HG03432 (cell line): ENCODE measurements at regions not wholly inside any gene's neighbourhood (a gene's known extent, or its start where the extent isn't known, plus 50 kb on each side); places are given as distances from the start of the nearest gene placed in this dataset.

Experiments
- ATAC-seq: cut with Tn5 transposase; IDR thresholded peaks from one replicate; pipeline ENCODE4 v1.9.1; 2021; ENCODE audit warnings: mild to moderate bottlenecking, moderate library complexity; ENCODE audit not compliant: unreplicated experiment

DNA sequence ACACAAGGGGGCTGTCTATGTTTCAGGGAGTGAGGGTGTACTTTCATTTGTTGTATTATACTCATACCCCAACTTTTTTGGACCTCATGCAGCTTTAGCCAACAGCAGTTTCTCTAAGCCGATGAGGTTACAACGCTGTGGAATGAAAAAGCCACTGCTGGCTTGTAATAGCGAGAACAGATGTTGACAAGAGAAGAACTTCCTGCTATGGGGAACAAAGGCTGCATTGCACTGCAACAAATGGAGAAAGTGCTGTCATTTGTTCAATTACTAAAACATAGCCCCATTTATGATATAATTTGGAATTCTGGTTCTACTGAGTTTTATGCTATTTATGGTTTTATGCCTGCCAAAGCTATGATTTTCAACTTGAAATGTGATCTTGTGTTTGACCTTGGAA, 104.2 kb upstream of the TMEM72 start:
- ATAC-seq = no peak

DNA sequence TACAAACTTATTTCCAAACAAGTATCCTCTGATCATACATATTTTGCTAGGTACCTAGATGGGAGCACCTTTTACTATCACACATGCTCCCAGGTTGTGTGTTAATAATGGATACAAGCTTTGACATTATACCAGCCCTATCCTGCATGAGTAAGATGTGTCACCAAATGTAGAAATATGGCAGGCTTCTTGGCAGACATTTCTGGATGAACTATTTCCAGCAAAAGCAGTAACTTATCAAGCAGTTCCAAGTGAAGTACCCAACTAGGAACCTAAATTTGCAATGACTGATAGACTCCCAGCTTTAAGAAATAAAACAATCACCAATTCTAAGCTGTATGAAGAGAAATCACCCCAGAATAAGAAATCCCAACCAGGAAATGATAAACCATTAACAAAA, 103.7 kb upstream of the TMEM72 start:
- ATAC-seq = no peak

DNA sequence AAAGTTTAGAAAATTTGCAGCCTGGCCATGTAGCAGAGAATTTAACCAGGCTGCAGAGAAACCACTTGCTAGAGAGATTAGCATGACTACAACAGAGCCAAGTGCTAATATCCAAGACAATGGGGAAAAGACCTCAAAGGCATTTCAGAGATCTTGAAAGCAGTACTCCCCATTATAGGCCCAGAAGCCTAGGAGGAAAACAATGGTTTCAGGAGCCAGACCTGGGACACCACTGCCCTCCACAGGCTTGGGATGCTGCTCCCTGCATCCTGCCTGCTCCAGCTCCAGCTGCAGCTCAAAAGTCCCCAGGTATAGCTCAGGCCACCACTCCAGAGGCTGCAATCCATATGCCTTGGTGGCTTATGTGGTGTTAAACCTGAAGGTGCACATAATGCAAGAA, 101.5 kb upstream of the TMEM72 start:
- ATAC-seq = no peak

DNA sequence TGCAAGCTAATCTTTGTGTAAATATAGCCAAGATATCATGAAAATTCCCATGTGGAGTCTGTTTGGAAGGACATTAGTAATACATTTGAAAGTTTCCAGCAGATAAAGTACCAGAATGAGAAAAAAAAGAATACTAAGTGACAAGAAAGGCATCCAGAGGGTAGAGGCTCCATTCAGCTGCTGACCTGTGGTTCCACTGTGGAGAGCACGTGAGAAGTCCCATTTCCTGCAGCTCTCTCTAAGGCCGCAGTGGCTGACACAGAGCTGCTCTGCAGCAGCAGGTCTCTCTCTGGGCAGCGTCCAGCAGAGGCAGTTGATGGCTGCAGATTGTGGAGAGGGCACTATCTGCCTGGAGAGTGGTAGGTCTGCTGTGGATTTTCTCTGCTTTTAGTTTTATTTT, 100.1 kb upstream of the TMEM72 start:
- ATAC-seq = no peak

DNA sequence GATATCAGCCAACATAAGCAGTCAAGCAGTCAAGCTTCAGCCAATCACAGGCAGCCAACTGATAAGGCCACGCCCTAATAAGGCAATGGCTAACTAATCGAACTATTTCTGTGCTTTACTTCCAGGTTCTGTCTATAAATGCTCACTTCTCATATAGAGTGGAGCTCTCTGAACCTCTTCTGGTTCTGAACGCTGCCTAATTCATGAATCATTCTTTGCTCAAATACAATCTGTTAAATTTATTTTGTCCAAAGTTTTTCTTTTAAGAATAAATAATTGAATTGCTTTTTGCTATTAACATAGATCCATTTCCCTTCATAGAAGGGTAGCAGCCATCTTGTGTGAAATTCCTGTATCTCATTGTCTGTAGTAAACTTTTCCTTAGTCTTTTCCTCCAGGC, 97.9 kb upstream of the TMEM72 start:
- no peak for ATAC-seq

DNA sequence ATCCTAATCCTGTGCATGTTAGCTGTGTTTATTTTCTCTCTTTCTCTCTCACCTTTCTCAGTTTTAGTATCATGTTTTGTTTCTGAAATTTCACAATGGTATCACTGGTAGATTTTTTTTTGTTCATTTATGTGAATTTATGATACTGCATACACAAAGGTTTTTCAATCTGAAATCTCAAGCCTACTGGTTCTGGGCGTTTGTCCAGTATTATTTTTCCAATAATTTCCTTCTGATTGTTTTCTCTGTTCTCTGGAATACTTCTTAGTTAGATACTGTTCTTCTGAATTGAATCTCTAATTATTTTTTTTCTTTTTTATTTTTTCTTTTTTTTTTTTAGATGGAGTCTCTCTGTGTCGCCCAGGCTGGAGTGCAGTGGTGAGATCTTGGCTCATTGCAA, 96.2 kb upstream of the TMEM72 start:
- no peak for ATAC-seq

DNA sequence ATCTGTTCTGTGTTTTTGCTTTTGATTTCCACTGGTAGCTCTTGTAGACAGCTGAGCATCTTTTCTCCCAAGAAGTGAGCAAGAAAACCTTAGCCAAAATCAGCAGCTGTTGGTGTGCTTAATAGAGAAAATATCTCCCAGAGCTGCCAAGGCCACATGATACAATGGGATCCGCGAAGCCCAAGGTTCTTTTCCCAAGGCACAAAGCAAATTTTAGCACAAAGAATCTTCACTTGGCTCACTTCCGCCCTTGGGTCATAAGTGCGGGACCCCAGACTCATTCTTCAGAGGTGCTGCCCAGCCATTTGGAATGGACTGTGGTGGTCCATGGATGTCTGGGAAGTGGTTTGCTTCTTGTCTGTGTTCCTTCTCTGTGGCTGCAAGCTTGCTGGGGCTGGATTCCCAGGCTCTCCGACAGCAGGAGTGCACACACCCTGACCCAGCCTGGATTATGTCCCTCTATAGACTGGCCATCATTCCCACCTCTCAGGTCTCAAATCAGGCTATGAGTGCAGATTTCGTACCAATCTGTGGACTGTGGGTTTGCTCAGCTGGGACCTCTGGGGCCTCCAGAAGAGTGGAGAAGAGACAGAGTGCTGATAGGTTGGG, 93.0 kb upstream of the TMEM72 start:
- no peak for ATAC-seq

DNA sequence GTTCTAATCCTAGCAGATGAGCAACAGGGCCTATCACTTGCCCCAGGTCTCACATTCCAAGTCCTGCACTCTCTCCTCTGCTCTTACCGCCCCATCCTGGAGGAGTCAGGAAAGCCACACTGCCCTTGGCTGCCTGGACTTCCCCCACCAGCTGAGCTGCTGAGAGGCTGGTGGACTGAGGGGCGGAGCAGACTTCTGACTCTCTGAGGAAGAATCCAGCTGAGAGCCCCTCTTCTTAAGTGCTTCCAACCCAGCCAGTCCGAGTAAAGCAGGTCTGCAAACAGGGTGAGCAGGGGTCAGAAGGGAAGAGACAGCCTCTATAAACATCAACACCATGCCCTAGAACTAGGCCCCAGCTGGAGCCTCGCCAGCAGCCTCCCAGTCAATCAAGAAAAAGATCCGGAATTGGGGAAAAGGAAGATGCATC, 92.4 kb upstream of the TMEM72 start:
- ATAC-seq = no peak

DNA sequence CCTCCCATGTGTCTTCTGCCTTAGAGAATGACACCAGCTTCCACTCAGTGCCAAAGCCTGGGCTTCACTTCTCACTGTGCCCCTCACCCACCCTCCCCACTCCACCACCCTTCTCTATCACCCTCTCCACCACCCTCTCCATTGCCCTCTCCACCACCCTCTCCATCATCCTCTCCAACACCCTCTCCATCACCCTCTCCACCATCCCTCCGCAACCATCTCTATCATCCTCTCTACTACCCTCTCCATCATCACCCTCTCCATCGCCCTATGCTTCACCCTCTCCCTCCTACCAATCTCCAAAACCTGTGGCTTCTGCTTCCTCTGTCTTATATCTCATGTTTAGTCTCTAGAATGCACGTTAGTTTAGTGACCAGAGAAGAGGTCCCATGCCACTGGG, 91.0 kb upstream of the TMEM72 start:
- ATAC-seq = no peak

DNA sequence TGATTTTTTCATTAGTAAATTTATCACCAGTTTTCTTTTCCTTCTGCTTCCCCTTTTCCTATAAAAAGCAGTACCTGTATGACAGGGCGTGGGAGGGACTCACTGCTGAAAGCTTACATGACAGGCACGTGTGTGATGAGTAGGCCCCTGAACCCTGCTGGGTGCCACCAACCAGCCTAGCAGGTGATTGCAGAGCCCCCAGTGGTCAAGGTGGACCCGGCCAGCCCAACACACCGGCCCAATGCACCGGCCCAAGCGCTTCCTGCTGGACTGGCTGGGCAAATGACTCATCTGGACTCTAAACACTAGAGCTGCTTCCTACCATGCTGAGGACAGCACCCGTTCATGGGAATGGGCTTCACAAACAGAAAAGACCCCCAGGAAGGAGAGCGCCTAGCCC, 89.8 kb upstream of the TMEM72 start:
- ATAC-seq = no peak

DNA sequence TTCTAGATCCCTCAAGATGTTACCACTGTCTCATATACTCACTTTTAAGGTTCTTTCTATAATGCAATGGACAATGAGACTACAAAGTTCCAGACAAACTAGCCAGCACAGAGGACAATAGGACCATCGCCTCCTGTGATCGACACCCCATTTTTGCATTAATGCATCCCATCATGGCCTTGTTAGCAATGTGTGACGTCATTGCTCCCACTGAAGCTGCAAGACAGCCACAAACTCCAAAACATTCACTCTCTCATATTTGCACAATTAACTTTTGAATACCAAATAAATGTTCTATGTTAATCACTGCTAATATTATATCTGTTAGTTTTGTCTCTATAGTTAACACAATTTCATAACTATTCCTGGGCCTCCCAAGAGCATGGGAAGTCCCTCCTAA, 88.8 kb upstream of the TMEM72 start:
- no peak for ATAC-seq

DNA sequence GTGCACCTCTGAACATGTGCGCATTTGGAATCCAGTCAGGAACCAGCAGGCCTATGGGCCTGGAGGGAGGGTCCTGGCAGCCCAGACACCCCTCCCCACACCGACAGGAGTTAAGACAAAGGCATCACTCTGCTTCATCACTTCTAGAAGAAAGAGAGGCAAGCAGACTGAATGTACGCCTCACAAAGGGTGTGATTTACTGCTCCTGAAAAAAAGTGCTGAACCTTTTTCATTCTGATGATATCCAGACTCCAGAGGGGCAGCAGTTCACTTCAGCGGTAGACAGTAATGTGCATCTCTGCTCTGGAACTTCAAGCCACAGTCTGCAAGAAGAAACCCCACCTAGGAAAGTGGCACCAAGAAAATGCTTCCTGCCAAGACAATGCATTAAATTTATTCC, 88.2 kb upstream of the TMEM72 start:
- no peak for ATAC-seq

DNA sequence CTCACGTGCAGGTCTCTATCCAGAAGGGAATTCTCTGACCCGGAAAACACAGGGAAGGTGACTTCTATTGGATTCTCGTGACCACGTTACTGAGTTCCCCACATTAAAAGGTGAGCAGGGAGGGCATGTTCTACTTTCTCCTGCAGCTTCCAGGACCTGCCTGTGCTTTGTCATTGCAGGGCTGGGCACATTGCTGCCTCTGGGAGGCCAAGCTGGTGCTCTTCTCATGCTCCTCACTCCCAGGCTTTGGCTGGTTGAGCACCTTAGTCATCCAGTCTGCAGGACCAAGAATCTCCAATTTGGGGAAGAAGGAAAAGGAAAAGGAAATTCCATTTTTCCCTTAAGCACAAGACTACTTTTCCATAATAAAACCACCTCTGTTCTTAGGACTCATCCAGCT, 86.5 kb upstream of the TMEM72 start:
- no peak for ATAC-seq

DNA sequence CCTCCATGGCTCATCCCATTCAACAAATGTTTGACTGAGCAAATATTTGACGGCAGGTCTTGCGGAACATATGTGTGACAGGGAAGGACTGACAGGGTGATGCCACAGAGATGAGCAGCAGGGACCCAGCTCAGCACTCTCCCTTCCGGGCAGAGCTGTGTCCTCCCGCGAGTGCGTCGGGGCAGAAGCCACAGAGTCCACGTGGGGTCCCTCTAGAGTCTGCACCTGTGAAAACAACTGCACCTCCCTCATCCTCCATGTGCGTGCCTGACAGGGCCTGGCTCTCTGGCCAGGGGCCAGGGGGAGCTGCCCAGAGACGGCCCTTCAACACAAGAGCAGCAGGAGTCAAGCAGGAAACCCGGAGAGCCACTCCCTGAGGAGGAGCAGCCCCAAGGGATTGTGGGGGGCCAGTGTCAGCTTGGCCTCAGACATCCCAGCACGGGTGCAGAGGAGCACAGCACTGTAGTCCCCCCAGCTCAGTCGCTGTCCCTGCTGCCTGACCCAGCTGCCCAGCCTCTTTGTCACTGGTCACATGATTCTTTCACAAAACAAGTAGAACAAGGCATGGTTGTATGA, 83.6 kb upstream of the TMEM72 start:
- ATAC-seq = no peak

DNA sequence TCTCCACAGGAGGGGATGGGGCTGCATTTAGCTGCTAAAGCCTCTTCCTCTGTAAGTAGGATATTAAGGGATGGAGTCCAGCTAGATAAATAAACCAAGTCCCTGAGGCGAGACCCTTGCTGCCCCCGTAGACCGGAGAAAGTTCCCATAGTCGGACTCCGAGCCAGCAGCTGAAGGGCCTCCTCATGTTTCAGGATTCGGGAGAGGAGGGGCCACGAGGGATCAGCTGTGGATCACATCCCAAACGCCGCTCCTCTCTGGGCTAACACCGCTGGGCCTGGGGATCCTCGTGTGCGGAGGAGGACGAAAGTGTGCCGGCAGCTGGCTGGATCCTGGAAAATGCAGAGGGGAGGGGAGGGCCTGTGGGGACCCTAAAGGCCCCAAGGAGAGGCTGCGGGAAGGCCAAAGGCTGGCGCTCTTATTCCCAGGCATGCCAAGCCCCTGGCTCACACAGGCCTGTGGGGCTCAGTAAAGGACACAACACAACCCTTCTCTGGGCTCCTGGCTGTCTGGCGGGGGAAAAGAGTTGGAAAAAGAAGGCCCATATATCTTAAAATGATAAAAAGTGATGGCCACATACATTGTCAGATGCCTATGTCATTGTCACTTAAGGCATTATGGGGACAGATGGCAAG, 82.5 kb upstream of the TMEM72 start:
- no peak for ATAC-seq

DNA sequence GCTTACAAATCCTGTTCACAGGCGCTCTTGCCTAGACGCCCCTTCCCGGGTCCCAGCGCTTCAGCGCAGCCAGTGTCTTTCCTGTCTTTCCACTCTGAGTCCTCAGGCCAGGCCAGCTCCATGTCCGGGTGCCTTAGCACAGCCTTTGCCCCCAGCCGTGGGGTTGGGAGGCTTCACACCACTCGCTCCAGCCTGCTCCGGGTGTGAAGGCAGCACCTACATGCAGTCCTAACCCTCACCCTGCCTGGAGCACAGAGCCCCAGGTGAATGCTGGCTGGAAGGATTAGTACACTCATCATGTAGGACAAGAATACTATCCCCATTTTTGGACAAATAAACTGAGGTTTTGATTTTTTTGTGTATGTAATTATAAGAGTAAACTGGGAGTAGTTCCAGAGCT, 81.7 kb upstream of the TMEM72 start:
- ATAC-seq = no peak

DNA sequence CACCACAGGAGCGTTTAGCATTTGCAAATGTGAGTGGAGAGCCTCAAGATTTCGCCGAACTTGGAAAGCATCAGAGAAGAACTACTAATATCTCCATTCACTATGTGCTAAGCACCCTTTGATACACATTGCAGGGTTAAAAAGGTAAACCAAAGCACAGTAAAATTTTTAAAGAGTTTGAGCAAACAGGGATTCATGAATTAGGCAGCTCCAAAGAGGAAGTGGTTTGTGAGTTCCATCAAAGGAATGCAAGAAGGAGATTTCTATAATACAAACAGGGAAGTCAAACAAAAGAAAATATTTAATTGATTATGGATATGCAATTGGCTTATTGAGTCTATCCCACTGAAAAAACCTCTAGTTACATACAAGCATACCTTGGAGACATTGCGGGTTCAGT, 81.1 kb upstream of the TMEM72 start:
- ATAC-seq = no peak

DNA sequence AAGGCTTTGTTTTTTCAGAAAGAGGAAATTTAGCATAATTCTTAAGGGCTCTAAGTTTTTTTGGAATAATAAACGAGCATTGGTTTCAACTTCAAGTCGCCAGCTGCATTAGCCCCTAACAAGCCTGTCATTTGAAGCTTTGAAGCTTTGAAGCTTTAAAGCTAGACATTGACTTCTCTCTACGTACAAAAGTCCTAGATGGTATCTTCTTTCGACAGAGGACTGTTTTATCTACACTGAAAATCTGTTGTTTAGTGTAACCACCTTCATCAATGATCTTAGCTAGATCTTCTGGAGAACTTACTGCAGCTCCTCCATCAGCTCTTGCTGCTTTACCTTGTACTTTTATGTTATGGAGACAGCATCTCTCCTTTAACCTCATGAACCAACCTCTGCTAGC, 79.6 kb upstream of the TMEM72 start:
- ATAC-seq = no peak

DNA sequence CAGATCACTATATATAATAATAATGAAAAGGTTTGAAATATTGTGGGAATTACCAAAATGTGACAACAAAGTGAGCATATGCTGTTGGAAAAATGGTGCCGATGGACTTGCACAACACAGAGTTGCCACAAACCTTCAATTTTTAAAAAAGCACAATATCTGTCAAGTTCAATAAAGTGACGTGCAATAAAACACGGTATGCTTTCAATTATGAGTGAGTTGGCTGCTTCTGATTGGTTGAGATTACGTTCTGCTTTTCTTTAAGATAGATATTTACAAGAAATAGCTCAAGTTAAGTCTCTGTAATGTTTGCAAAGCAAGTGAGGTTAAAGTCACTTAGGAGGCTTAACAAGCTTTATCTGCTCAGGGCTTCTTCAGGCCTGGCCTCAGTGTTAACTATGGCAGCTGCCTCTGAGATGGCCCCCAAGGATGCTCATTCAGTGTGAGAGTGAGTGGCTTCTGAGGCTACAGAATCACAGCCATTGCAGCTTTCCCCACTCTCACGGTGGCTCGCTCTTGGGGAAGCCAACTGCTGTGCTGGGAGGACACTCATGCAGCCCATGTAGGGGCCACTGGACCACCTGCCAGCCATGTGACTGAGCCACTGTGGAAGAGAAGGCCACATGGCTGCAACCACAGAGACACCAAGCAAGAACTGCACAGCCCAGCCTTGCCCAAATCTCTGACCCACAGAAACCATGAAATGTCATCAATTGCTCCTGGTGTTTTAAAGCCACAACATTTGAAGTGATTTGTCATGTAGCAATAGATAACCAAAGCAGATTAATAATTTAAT, 78.3 kb upstream of the TMEM72 start:
- no peak for ATAC-seq

DNA sequence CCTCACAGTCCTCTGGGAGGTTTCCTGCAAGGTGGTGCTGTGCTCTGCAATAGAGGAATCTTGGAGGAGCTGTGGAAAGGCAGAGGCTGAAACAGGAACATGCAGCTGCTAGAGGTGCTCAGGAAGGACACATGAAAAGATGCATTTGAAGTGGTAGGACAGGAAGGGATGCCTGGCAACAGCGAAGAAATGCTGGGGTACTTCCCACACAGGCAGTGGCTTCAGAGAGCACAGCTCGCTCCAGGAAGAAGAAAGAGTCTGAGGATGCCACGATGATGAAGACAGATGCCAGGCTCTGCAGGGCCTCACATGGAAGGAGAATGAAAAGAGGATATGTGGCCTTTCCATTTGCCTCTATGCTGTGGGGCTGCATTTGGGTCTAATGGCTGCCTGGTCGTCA, 77.0 kb upstream of the TMEM72 start:
- ATAC-seq = no peak

DNA sequence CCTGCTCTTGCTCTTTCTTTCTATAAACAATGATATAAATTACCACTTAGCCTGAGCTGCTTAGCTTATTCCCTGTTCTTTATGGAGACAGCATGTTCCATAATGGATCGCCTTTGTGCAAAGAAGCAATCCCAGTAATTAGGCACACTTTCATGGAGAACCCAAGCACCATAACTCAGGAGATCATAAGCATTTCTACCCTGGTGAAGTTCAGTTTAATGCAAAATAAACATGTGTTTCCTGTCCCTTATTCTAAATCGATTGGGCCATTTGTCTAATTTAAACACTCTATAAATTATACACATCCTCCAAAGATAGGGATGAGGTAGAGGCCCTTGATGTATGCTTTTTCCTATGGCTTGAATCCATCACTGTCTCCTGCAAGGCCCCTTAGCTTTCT, 75.8 kb upstream of the TMEM72 start:
- ATAC-seq = no peak

DNA sequence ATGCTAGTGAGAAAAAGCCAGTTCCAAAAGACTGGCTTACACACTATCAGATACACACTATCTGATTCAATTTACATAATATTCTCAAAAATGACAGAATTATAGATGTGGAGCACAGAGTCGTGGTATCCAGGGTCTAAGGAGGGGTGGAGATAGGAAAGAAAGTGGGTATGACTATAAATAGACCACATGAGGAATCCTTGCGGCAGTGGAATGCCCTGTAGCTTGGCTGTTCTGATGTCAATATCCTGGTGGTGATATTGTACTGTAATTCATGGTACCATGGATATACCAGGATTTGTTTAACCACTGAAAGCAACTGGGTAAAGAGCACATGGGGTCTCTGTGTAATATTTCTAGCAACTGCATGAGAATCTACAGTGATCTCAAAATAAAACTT, 67.7 kb upstream of the TMEM72 start:
- ATAC-seq = no peak
